SU-DHL-6 (cell line): ENCODE measurements at regions not wholly inside any gene's neighbourhood (a gene's known extent, or its start where the extent isn't known, plus 50 kb on each side); places are given as distances from the start of the nearest gene placed in this dataset.

ENCODE experiments used
- CTCF ChIP-seq: fragments of 200-600 bp; sonication (generic); IDR thresholded peaks from one replicate; pipeline ENCODE4 v1.5.1; 2017; ENCODE audit warnings: antibody characterized with exemption, mild to moderate bottlenecking, low read length, moderate library complexity; ENCODE audit not compliant: insufficient read depth, poor library complexity, severe bottlenecking
- EZH2phosphoT487 ChIP-seq: fragments of 200-600 bp; sonication (generic), shearing (Covaris generic); conservative IDR thresholded peaks from 2 replicates; pipeline ENCODE4 v1.6.1; 2018; ENCODE audit warnings: mild to moderate bottlenecking, antibody characterized with exemption, low read length, moderate library complexity, mixed read lengths

GRCh38 chrX:97743014-97743413 lies 859.3 kb downstream of the RPA4 start:
- TF ChIP-seq CTCF, result no peak
- no peak for TF ChIP-seq EZH2phosphoT487
